ENCODE measurements at regions not wholly inside any gene's neighbourhood (a gene's known extent, or its start where the extent isn't known, plus 50 kb on each side); places are given as distances from the start of the nearest gene placed in this dataset.

GRCh38 chr2:121006743-121007489 lies 271.2 kb downstream of the GLI2 start:
- no peak for DNase-seq

- no peak for DNase-seq
Observed at GRCh38 chr2:121007490-121007853, 271.8 kb downstream of the GLI2 start.

DNA sequence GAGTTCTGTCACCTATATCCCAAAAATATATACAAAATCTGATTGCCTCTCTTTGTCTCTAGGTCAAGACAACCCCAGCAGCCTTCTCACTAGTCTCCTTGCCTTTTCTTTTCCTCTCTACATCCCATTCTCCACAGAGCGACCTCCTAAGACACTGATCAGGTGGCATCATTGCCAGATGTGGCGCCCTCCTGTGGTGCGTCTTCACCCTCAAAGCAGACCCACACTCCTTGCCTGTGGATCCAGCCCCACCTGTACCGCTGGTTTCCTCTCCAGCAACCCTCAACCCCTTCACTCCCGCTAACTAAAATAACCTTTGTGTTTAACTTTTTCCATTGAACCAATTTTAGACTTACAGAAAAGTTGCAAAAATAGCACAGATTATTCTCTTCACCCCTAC lies 273.3 kb downstream of the GLI2 start:
- DNase-seq, result no peak

DNA sequence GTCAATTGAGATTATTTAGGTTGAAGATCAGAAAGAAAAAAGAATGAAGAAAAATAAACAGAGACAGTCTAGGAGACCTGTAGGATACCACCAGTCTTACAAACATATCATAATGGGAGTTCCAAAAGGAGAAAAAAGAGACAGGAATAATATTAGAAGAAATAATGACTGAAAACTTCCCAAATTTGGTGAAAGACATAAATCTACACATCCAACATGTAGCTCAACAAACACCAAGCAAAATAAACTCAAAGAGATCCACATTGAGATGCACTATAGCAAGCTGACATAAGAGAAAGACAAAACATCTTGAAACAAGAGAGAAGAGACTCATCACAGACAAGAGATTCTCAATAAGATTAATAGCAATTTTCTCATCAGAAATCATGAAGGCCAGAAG lies 274.0 kb downstream of the TFCP2L1 start:
- no peak for DNase-seq

- no peak for DNase-seq
Observed at GRCh38 chr2:121014876-121015275, 270.1 kb downstream of the TFCP2L1 start.

DNA sequence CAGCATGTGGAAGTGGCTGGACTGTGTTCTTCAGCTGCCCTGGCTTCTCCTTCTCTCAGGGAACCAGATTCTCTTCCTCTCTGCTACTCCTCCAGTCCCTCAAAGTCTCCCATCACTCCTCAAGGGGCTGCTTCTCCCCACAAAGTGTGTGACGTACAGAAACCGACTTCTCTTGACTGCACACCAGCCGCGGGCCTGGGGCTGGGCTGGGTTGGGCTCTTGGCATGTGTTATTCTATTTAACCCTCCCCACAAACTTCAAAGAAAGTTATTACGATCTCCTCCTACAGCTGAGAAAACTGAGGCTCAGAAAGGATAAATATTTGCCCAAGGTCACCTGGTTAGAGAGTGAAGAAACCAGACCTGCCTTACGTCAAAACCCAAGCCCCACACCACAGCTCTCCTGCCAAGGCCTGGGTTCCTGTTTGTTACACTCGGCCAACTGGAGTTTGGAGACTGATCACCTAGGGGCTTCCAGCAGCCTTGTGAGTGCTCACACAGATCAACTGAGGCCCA lies 269.0 kb downstream of the TFCP2L1 start:
- DNase-seq, result no peak

DNA sequence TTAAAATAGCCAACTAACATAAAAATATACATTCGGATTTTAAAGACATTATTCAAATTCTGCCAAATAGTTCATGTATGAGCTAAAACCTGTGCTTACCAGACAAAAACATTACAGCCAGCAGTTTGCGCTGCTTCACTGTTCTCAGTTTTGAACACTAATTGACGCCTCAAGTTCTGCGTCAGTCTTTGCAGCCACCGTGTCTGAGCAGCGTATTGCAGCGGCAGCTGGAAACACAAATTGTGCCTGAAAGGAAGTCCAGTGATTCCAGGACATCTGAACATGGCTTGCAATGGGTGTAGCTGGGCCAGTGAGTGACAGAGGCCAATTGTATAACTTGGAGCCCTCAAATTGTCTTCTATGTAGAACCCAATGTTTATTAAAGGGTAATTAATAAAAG lies 267.6 kb downstream of the TFCP2L1 start:
- DNase-seq, result no peak

DNA sequence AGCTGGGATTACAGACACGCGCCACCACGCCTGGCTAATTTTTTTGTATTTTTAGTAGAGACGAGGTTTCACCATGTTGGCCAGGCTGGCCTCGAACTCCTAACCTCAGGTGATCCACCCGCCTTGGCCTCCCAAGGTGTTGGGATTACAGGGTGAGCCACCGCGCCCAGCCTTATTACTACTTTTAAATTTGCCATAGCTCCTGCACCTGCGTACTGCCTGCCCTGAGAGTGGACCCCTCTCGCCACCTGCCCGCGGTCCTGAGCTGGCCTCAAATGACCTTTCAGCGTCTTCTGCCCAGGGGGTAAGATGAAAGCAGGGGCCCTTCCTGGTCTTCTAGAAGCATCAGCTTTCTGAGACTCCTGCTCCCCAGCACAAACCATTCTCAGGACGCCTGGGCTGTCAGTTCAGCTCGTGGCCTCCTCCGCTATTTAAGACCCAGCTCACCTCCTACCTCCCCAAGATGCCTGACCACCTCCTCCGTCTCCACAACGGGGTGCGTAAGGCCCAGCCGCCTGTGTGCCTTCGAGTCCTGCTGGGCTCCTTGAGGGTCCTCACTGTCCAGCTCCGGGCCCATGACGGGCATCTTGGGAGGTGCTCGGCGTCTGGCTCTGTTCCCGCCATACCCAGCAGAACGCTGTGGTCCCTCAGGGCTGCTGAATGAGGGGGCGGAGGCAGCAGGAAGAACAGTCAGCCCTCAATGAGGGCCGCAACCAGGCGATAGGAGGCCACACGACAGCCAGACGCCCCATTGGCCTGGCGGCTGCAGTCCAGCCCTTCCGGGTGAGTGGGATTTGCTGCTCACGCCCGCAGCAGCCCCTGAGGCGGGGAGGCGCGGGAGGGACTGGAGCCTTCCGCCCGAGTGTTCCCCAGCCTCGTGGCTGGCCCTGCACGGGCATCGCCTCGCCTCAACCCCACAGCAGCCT lies 266.6 kb downstream of the TFCP2L1 start:
- peak in 1 of 56 donors; percentile 2 for DNase-seq

DNA sequence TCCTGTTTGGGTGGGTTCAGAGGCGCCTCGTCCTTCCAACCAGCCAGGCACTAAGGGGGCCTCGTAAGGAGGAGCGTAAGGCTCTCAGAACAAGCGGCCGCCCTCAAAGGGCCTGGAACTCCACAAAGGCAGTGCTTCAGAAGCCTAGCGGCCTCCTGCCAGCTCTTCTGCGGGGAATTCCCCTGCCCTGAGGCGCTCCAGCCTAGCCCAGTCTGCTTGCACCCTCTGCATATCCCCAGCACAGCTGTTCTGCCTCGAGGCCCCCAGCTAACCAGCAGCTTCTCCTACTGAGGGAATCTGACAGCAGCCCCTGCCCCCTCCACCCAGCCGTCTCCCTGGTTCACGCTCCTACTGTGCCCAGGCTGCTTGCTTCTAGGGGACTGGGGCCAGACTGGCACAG lies 265.9 kb downstream of the TFCP2L1 start:
- DNase-seq, result peak in 4 of 56 donors; percentile 16 to 24 (median 18)

DNA sequence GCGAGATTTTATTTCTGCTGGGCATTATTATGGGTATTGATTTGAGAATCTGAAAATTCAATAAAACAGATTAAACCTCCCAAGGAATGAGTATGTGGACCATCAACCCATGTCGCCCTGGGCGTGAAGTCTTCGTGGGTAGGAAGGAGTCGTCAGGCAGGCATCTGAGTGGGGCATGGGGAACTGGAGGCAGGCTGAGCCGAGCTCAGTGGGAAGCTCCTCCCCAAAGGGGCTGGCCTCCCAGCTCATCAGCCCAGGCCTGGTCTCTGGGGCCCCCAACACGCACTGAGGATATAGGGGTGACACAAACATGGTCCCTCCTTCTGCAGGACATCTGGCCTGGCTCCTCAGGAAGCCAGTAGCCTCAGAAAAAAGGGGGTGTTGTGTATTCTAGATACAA lies 265.2 kb downstream of the TFCP2L1 start:
- no peak for DNase-seq

- no peak for DNase-seq
Observed at GRCh38 chr2:121021685-121022084, 263.3 kb downstream of the TFCP2L1 start.

- DNase-seq, result no peak
Observed at GRCh38 chr2:121028577-121028976, 256.4 kb downstream of the TFCP2L1 start.

DNA sequence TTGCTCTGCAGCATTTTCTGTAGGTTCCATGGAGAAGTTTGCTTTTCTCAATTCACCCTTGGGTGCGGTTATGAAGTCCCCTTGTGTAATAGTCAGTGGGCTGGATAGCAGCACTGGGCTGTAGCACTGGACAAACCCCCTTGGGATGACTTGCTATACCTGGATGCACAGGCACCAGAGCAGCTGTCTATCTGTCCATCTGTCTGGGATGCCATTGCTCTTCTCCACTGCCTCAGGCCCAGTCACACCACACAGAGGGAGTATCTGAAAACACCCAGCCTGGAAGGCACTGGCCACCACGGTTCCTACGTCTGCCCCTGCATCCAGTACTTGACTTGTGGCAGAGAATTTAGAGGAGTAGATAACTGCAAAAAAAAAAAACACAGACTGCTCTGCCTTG lies 254.5 kb downstream of the TFCP2L1 start:
- DNase-seq, result no peak

GRCh38 chr2:121031568-121032340 lies 253.2 kb downstream of the TFCP2L1 start:
- no peak for DNase-seq

GRCh38 chr2:121033461-121033996 lies 251.5 kb downstream of the TFCP2L1 start:
- no peak for DNase-seq

- DNase-seq, result no peak
Observed at GRCh38 chr2:121034551-121034950, 250.5 kb downstream of the TFCP2L1 start.

GRCh38 chr2:121036226-121036692 lies 248.7 kb downstream of the TFCP2L1 start:
- DNase-seq, result no peak

- DNase-seq, result no peak
Observed at GRCh38 chr2:121037480-121037879, 247.5 kb downstream of the TFCP2L1 start.

DNA sequence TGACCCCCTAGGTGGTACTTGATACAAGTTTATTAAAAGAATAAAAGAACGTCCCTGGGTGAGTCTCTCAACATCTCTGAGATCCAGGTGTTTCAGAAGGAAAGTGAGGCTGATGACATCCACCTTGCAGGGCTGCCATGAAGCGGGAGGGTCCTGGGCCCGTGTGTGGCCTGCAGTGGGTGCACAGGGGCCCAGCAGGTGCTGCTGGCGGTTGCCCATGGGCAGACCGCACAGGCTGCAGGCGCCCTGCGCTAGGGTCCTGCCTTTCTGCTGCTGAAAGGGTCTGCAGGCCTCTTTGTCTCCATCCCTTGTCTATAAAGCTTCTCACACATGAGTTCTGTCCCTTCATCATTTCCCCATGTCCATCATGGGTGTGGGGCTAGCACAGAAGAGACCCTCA lies 247.0 kb downstream of the TFCP2L1 start:
- DNase-seq, result no peak

- no peak for DNase-seq
Observed at GRCh38 chr2:121038431-121038830, 246.6 kb downstream of the TFCP2L1 start.
